ENCODE measurements at regions not wholly inside any gene's neighbourhood (a gene's known extent, or its start where the extent isn't known, plus 50 kb on each side); places are given as distances from the start of the nearest gene placed in this dataset.

GRCh38 chr4:101660607-101661006 is 129.9 kb upstream of the BANK1 start:
- Histone ChIP-seq H3K4me1 (no peaks in the 10 kb centered on the region), H3K4me3 (no peak overlapping the region), H3K27me3 (no peaks in the 10 kb centered on the region), H3K27ac (no peak overlapping the region), H3K9me3 (no peaks in the 10 kb centered on the region), H3K36me3 (no peaks in the 10 kb centered on the region)
- 40 to 44% methylated on average over 1 of the region's 1 CpG for WGBS, 2 donors
- no peak for TF ChIP-seq POLR2A (IDR thresholded peaks at IDR 0.05)
- TF ChIP-seq CTCF (IDR thresholded peaks at IDR 0.05) = no peak
- no peak for TF ChIP-seq EP300 (IDR thresholded peaks at IDR 0.05)
- no peak for DNase-seq (ENCODE audit: low spot score in 2 of 2)

DNA sequence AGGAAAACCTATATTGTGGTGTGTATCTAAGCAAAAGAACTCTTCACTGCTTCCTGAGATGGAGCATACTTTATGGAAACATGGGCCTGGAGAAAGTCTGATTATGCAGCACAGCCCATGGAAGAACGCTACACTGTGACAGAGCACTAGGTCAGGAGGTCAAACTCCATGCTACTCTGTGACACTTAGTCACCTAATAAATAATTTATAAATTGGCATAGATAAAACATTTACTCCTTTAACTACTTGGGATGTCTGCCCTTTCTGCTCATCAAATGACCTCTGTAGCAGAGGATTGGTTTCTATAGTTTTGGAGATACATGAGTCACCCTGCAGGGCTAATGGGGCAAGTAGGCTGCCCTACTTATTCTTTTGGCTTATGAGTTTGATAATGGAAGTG is 134.7 kb upstream of the BANK1 start:
- Histone ChIP-seq H3K36me3 (no peaks in the 10 kb centered on the region), H3K27ac (no peak overlapping the region), H3K4me3 (no peak overlapping the region), H3K27me3 (no peaks in the 10 kb centered on the region), H3K9me3 (no peaks in the 10 kb centered on the region), H3K4me1 (no peaks in the 10 kb centered on the region)
- no peak for DNase-seq (ENCODE audit: low spot score in 2 of 2)
- TF ChIP-seq EP300 (IDR thresholded peaks at IDR 0.05) (no peak), POLR2A (IDR thresholded peaks at IDR 0.05) (no peak), CTCF (IDR thresholded peaks at IDR 0.05) (no peak)
- WGBS, 2 donors = 74 to 75% methylated on average over 1 of the region's 1 CpG

- H3K4me3 ChIP-seq = no peak overlapping the region
- peaks cover 0 to 3% (median 0%) of the 10 kb centered on the region in 4 donors for H3K4me1 ChIP-seq
- no peak for DNase-seq (ENCODE audit: low spot score in 2 of 2)
- no peaks in the 10 kb centered on the region for H3K27me3 ChIP-seq
- H3K27ac ChIP-seq = no peak overlapping the region
- no peaks in the 10 kb centered on the region for H3K36me3 ChIP-seq
- WGBS, 2 donors = 95 to 100% methylated on average over 2 of the region's 2 CpGs
- H3K9me3 ChIP-seq = no peaks in the 10 kb centered on the region
- no peak for TF ChIP-seq CTCF (IDR thresholded peaks at IDR 0.05)
- no peak for TF ChIP-seq EP300 (IDR thresholded peaks at IDR 0.05)
- TF ChIP-seq POLR2A (IDR thresholded peaks at IDR 0.05) = no peak
Observed at GRCh38 chr4:101655005-101655404, 135.5 kb upstream of the BANK1 start.

DNA sequence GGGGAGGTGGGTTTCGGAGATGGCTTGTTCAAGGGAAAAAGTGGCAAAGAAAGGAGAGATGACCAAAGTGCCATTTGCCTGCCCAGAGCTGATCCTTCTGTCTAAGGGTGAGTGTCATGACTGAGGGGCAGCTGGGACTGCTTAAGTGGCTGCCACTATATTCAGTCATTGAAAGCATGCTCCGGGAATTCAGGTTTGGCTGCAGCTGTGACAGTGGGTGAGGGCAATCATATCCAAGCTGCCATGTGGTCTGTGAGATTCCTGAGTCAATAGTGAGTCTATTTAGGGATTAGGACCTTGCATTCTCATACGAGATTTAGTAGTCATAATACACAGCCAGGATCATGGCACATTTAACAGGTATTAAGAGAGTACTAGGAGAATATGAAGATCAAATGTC is 138.8 kb upstream of the BANK1 start:
- Histone ChIP-seq H3K4me3 (no peak overlapping the region), H3K27me3 (no peaks in the 10 kb centered on the region), H3K36me3 (no peaks in the 10 kb centered on the region), H3K27ac (no peak overlapping the region), H3K9me3 (no peaks in the 10 kb centered on the region), H3K4me1 (peaks cover 0 to 7% (median 0%) of the 10 kb centered on the region in 4 donors)
- TF ChIP-seq EP300 (IDR thresholded peaks at IDR 0.05) (no peak), POLR2A (IDR thresholded peaks at IDR 0.05) (no peak), CTCF (IDR thresholded peaks at IDR 0.05) (no peak)
- no peak for DNase-seq (ENCODE audit: low spot score in 2 of 2)
- WGBS, 2 donors = 79 to 82% methylated on average over 3 of the region's 3 CpGs

DNA sequence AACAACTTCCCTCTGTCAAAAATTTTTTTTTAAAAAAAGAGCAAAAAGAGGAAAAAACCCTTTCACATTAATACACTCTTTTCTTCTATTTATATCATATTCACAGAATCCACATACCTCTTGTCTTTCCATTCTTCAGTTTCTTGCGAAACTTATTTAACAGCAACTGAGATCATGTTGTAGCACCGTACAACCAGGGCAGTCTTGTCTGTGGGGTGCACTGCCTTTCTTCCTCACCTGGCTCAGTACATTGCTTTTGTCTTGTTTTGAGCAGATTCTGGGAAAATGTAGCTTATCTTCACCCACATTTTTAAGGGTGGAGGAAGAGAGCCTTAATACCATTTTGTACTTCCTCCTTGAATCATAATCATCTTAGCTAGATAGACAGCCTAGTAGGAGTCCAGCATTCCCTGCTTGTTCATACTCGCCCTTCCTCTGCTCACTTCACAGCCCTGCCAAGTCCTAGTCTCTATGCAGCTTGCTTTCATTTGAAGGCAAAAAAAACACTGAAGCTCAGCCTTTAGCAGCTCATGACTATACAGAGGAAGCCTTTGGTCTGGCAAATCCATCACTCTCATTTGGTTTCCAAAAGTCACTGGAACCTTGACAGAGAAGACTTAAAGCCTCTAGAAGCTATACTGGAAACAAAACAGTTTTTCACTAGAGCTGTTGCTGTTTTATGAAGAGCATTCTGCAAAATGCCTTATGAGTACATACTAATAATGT is 140.6 kb upstream of the BANK1 start:
- no peaks in the 10 kb centered on the region for H3K27me3 ChIP-seq
- DNase-seq (ENCODE audit: low spot score in 2 of 2) = no peak
- H3K4me3 ChIP-seq = no peak overlapping the region
- H3K27ac ChIP-seq = no peak overlapping the region
- TF ChIP-seq POLR2A (IDR thresholded peaks at IDR 0.05) = no peak
- no peak for TF ChIP-seq EP300 (IDR thresholded peaks at IDR 0.05)
- no peak for TF ChIP-seq CTCF (IDR thresholded peaks at IDR 0.05)
- no peaks in the 10 kb centered on the region for H3K36me3 ChIP-seq
- peaks cover 0 to 7% (median 0%) of the 10 kb centered on the region in 4 donors for H3K4me1 ChIP-seq
- H3K9me3 ChIP-seq = no peaks in the 10 kb centered on the region
- 73 to 79% methylated on average over 3 of the region's 3 CpGs for WGBS, 2 donors

Measured in tibial nerve (tissue), 4 donors.